HG02840 (cell line): ENCODE measurements at regions not wholly inside any gene's neighbourhood (a gene's known extent, or its start where the extent isn't known, plus 50 kb on each side); places are given as distances from the start of the nearest gene placed in this dataset.

Experiments used
- ATAC-seq: cut with Tn5 transposase; IDR thresholded peaks from one replicate; pipeline ENCODE4 v1.9.1; 2021; ENCODE audit warnings: mild to moderate bottlenecking, moderate library complexity, moderate number of reproducible peaks; ENCODE audit not compliant: unreplicated experiment, low FRiP score

- ATAC-seq: no peak
Measured at GRCh38 chr1:68338081-68338480, 105.8 kb upstream of the WLS start.

GRCh38 chr1:68332041-68332440, 99.7 kb upstream of the WLS start:
- no peak for ATAC-seq

GRCh38 chr1:68331117-68331865, 99.0 kb upstream of the WLS start:
- no peak for ATAC-seq

- ATAC-seq: no peak
Measured at GRCh38 chr1:68330391-68330790, 98.1 kb upstream of the WLS start.

GRCh38 chr1:68329096-68329835, 96.9 kb upstream of the WLS start:
- no peak for ATAC-seq

- no peak for ATAC-seq
Measured at GRCh38 chr1:68328490-68328889, 96.2 kb upstream of the WLS start.

- no peak for ATAC-seq
Measured at GRCh38 chr1:68327414-68327813, 95.1 kb upstream of the WLS start.

- ATAC-seq: no peak
Measured at GRCh38 chr1:68326481-68326880, 94.2 kb upstream of the WLS start.

GRCh38 chr1:68324316-68324715, 92.0 kb upstream of the WLS start:
- no peak for ATAC-seq

GRCh38 chr1:68322837-68323687, 90.7 kb upstream of the WLS start:
- no peak for ATAC-seq

GRCh38 chr1:68322096-68322495, 89.8 kb upstream of the WLS start:
- no peak for ATAC-seq

- ATAC-seq: no peak
Measured at GRCh38 chr1:68321084-68321685, 88.9 kb upstream of the WLS start.

GRCh38 chr1:68320349-68320748, 88.0 kb upstream of the WLS start:
- no peak for ATAC-seq

GRCh38 chr1:68319907-68320306, 87.6 kb upstream of the WLS start:
- ATAC-seq: no peak

GRCh38 chr1:68317543-68317942, 85.2 kb upstream of the WLS start:
- no peak for ATAC-seq

- ATAC-seq: no peak
Measured at GRCh38 chr1:68314151-68314780, 81.9 kb upstream of the WLS start.

GRCh38 chr1:68313735-68314134, 81.4 kb upstream of the WLS start:
- no peak for ATAC-seq

GRCh38 chr1:68308034-68308433, 75.7 kb upstream of the WLS start:
- no peak for ATAC-seq

- no peak for ATAC-seq
Measured at GRCh38 chr1:68307378-68307787, 75.1 kb upstream of the WLS start.

GRCh38 chr1:68301471-68302001, 69.2 kb upstream of the WLS start:
- no peak for ATAC-seq
